GM12872 (cell line): ENCODE measurements at regions not wholly inside any gene's neighbourhood (a gene's known extent, or its start where the extent isn't known, plus 50 kb on each side); places are given as distances from the start of the nearest gene placed in this dataset.

Experiments
- TF ChIP-seq, protein P1 (sequence below): IDR thresholded peaks from 3 replicates; pipeline ENCODE4 v1.5.1; 2011; ENCODE audit warnings: low read depth, mild to moderate bottlenecking, low read length, moderate library complexity; ENCODE audit not compliant: insufficient read depth

DNA sequence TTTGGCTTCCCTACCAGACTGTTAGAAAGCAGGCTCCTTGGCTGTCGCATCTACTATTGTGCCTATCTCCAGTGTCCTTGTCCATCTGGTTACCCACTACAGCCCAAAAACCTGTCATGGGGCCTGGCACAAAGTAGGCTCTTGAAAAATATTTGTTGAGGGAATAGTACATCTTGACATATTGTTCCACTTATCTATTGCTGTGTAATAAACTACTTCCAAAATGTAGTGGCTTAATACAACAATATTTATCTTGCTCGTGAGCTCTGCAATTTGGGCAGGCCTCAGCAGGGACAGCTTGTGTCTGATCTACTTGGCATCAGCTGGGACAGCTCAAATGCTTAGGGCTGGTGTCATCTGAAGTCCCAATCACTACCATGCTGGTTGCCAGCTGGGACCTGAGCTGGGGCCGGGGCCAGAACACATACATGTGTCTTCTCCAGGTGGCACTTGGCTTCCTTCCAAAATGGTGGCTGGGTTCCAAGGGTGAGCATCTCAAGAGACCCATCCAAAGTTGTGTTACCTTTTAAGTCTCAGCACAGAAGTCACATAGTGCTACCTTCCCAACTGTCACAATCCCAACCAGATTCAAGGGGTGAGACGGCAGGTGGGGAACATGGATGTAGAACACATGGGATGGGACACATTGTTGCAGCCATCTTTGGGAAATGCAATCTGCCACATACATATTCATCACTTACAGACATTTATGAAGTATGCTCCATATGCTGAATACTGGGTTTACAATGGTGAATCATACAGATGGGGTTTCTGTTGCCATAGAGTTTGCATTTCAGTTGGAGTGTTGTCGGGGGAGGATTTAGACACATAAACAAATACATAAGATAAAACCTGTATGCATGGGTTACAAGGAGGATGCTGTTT is 134.2 kb downstream of the FOXI3 start:
- TF ChIP-seq, protein P1, sequence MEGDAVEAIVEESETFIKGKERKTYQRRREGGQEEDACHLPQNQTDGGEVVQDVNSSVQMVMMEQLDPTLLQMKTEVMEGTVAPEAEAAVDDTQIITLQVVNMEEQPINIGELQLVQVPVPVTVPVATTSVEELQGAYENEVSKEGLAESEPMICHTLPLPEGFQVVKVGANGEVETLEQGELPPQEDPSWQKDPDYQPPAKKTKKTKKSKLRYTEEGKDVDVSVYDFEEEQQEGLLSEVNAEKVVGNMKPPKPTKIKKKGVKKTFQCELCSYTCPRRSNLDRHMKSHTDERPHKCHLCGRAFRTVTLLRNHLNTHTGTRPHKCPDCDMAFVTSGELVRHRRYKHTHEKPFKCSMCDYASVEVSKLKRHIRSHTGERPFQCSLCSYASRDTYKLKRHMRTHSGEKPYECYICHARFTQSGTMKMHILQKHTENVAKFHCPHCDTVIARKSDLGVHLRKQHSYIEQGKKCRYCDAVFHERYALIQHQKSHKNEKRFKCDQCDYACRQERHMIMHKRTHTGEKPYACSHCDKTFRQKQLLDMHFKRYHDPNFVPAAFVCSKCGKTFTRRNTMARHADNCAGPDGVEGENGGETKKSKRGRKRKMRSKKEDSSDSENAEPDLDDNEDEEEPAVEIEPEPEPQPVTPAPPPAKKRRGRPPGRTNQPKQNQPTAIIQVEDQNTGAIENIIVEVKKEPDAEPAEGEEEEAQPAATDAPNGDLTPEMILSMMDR, result no peak

- TF ChIP-seq, protein P1, result no peak
Measured at GRCh38 chr2:88310787-88311186, 140.6 kb downstream of the THNSL2 start.

DNA sequence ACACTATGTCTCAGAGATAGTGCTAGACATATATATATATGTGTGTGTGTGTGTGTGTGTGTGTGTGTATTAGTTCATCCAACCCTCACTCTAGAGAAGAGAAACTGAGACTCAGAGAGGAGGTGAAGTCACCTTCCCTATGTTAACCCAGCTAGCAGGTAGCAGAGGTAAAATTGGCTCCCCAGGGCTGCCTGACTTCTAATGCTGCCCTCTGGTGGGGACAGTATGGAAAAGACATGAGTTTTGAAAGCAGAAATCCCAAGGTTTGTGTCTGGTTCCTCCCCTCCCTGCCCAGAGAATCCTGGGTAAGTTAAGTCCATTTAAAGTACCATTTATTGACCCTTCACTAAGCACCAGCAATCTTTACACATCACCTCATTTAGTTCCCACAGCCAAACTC is 137.7 kb downstream of the THNSL2 start:
- TF ChIP-seq, protein P1, result peak; percentile 54

DNA sequence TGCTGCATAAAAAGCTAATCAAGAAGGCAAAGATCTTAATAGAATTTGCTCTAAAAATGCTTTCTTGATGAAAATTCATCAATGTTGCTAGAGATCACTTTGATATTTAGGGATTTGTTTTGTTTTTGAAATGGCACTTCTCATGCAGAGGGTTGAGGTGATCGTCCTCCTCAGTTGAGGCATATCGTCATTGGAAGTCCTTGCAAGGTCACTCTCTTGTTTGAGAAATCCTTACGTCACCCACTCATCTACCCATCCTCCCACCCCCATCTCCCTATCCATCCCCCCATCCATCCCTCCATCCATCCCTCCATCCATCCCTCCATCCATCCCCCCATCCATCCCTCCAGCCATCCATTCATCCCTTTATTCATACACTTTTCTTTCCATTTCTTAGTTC is 133.7 kb downstream of the THNSL2 start:
- TF ChIP-seq, protein P1, result no peak

DNA sequence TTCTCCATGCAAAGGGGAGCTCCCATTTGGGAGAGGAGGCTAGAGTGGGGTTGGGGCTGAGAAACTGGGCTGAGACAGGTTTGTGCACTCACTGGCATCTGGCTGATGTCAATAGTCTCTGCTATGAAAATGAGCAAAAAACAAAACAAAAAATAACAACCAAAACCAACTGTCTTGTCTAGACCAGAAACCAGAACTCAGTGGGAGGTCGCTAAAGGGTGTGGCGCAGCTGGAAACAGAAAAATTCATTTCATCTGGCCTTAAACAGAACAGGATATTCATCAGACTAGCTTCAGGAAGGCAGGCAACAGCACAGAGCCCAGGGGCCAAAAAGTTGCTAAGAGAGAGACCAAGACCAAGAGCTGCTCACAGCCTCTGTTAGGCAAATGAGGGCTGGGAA is 126.1 kb downstream of the THNSL2 start:
- TF ChIP-seq, protein P1, result no peak

DNA sequence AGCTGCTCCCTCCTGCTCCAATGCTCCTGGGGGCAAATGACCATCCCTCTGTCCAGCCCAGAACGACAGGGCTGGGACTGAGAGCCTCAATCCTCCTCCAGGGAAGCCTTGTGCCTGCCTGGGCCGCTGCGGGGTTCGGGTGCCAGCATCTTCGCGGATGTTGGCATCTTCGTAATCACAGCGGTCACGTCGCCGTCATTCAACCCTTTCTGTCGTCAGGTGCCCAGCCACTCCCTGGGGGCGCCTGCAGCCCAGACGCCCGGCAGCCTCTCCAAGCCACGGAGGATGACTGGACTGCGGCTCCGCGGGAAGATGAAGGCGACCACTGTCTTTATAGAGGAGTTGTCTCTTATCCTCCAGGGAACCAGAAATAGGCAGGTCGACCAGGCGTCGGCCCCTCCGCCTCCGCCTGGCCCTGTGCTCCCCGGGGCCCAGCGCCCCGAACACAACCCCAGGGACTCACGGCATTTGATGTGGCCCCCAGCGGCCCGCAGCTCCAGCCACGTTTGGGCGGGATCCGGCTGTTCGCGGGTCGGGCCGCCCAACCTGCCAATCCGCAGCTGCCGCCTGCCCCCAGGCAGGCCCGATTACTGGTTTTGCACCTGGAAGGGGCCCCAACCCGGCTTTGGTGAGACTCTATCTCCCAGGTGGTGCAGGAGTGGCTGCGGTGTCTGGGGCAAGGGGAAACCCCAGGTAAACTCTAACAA is 113.9 kb downstream of the THNSL2 start:
- TF ChIP-seq, protein P1, result no peak
